ENCODE measurements at regions not wholly inside any gene's neighbourhood (a gene's known extent, or its start where the extent isn't known, plus 50 kb on each side); places are given as distances from the start of the nearest gene placed in this dataset.

DNA sequence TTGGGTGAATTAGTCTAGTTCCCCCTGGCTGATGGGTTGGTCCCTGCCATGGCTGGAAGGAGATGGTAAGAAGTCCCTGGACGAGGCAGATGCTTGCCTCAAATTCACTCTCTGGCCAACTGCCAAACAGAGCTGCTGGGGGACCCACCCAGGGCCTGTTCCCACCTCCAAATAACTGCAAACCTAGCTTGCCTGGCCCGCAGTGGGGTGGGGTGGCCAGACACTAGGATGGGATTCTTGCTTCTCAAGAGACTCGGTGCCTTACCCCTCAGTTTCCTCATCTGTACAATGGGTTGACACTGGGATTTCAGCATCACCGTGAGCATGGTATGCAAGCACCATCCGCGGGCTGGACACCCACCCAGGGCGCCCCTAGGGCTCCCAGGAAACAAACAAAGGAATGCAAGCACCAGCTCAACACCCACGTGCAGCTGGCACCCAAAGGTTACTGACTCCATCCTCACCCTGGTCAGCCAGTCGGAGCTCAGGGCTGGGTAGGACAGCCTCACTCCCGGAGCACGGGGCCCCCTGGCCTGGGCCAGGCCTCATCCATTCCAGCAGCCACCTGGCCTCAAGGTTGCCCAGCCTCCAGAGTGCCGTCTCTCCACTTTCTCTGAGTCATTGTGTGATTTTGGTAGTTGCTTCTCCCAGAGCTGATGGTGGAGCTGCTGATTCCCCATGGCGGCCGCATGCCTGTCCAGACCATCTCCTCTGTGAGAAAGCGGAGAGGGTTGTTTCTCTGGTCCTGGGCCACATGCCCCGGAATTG lies 205.2 kb upstream of the RTL1 start:
- DNase-seq (ENCODE audit: low read depth): no peak

DNA sequence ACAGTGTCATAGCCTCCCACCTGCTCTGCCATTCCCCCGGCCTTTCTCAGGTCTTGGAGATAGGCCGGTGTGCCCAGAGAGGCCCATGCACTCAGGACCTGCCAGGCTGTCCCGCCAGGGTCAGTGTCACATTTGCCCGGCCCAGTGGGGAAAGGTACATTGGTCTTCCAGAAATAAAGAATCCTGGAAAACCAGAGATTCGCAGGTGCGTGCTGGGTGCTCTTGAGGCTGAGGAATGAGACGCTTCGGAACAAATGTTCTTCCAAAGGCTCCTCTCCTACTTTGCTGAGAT lies 205.8 kb upstream of the RTL1 start:
- no peak for DNase-seq (ENCODE audit: low read depth)

GRCh38 chr14:101109981-101110728 lies 206.6 kb upstream of the RTL1 start:
- DNase-seq (ENCODE audit: low read depth): no peak

DNA sequence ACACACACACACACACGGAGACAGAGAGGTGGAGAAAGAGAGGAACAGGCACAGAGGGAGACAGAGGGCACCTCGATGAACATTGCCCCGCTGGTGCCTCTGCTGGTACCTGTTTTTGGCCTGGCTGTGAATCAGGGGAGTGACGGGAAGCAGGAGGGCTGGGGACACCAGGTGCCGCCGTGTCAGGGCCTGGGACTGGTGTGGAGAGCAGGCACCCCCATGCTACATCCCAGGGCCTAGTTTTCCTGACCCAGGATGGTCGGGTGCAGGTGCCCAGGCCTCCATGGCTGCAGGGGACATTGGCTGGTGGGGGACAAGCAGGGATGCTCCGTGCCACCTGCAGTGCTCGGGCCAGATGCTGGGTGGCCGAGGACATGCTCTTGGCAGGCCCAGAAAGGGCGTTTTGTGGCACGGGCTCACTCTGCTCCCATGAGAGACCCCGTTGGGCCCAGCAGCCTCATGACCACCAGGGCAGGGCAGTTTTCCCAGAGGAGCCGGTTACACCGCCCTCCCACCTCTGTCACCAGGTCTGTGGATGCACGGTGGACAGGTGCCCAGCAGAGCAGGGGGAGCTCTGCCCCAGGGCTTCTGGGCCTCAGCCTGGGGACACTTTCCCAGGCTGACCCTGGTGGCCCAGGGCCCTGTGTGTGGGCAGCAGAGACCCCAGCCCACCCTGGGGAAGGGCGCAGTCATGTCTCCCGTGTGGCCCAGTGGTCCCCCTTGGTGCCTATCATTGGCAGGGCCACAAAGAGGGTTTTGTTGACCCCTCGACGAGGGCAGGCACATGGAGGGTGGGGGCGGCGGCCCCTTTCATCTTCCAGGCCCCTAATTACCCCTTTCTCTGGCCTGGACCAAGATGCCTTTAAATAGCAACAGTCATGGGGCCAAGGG lies 207.5 kb upstream of the RTL1 start:
- no peak for DNase-seq (ENCODE audit: low read depth)

DNA sequence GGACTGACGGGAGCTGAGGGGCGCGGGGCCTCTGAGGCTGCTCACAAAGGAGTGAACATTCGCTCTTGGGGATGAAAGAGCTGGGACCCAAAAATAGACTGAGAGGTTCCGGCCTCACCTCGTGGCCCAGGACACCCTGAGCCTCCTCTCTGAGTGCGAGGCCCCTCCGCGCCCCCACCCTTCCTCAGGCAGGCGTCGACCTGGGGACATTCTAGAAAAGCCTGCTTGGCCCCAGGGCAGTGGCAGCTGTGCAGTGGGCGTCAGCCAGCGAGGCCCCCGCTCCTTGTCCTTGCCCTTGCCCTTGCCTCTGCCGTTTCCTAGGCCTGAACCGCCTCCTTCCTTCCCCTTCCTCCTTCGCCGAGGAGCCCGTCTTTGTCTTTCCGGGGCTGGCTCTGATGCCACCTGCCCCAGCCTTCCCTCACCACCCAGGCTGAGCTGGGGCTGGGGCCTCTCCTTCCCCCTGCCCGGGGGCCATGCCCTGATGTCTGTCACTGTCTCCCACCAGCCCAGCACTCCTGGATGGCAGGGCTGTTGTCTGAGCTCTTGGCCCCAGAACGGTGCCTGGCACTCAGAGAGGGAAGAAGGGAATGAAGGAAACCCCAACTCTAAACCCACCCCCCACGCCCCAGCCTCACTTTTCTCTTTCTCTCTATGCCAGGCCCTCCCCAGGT lies 208.2 kb upstream of the RTL1 start:
- DNase-seq (ENCODE audit: low read depth): no peak

DNA sequence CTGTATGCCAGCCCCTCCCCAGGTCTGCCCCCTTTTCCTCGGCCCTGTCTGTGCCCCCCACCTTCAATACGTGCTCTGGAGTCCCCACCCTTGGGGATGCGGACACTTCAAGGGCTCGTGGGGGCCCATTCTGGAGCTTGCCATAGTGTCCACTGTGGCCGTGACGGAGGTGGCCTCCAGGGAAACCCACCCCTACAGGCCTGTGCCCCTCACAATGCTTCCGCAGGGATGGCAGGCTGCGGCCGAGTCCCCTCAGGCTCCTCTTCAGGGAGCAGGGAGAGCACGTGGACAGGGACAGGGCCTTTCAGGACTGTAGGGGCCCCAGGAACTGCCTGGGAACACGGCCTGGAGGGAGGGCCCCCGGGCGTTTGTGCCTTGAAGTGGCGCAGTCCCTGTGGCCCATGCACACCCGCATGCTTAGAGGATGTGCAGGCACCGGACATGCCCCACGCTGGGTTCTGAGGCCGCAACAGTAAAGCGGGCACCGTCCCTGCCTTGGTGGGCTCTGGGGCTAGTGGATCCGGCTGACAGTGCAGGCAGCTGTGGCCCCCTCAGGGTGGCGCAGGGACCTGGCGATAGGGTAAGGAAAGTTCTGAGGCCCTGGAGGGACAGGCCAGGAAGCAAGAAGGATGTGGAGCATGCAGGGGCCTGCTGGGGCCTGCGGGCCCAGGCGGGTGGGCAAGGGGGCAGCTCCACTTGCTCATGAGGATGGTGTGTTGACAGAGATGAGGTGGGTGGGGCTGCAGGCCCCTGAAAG lies 209.0 kb upstream of the RTL1 start:
- DNase-seq (ENCODE audit: low read depth): no peak

GRCh38 chr14:101113108-101113612 lies 209.6 kb upstream of the RTL1 start:
- no peak for DNase-seq (ENCODE audit: low read depth)

- DNase-seq (ENCODE audit: low read depth): no peak
These were observed 210.6 kb upstream of the RTL1 start for GRCh38 chr14:101113835-101114725.

- no peak for DNase-seq (ENCODE audit: low read depth)
These were observed 211.4 kb upstream of the RTL1 start for GRCh38 chr14:101114726-101115515.

DNA sequence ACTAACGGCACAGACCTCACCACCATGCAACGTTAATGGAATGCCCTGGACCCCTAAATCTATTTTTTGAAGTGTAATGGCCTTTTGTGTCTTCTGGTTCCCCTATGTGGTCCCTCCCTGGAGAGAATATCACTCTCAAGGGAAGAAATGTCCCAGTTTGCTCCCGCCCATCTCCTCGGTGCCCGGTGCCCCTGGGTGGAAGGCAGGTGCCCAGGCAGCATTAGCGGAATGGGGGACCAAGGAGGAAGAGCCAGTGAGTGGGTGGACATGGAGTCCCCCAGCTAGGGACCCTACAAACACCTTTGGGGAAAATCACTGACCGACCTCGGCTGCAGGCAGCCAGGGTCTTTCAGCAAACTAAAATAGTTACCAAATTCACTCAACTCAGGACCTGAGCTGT lies 212.1 kb upstream of the RTL1 start:
- no peak for DNase-seq (ENCODE audit: low read depth)

DNA sequence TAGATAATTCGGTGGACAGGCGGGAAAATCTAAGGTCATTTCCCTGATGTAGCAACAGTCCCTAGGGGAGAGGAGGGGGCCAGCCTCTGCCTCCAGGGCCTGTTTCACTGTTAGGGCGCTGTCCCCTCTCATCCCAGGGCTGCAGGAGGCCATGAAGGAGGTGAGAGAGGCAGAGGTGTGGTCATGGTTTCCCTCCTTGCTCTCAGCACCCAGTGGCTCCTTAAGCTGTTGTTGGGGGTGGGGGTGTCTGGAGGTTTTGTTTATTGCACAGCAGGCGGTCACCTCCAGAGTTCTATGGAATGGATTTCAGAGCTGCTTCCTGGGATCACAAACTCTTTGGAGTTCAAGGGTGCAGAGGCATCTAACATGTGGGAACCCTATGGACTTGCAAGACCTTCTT lies 212.5 kb upstream of the RTL1 start:
- no peak for DNase-seq (ENCODE audit: low read depth)

GRCh38 chr14:101116486-101117130 lies 213.1 kb upstream of the RTL1 start:
- no peak for DNase-seq (ENCODE audit: low read depth)

DNA sequence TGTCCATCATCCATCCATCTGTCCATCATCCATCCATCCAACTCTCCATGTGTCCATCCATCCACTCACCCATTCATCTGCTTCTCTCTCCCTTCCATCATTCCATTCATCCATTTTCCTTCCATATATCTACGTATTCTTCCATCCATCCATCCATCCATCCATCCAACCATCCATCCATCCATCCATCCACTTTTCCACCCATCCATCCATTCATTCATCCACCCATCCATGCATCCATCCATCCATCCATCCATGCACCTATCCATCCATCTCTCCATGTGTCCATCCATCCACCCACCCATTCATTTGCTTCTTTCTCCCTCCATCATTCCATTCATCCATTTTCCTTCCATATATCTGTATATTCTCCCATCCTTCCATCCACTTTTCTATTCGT lies 214.0 kb upstream of the RTL1 start:
- no peak for DNase-seq (ENCODE audit: low read depth)

- no peak for DNase-seq (ENCODE audit: low read depth)
These were observed 214.7 kb upstream of the RTL1 start for GRCh38 chr14:101118233-101118632.

DNA sequence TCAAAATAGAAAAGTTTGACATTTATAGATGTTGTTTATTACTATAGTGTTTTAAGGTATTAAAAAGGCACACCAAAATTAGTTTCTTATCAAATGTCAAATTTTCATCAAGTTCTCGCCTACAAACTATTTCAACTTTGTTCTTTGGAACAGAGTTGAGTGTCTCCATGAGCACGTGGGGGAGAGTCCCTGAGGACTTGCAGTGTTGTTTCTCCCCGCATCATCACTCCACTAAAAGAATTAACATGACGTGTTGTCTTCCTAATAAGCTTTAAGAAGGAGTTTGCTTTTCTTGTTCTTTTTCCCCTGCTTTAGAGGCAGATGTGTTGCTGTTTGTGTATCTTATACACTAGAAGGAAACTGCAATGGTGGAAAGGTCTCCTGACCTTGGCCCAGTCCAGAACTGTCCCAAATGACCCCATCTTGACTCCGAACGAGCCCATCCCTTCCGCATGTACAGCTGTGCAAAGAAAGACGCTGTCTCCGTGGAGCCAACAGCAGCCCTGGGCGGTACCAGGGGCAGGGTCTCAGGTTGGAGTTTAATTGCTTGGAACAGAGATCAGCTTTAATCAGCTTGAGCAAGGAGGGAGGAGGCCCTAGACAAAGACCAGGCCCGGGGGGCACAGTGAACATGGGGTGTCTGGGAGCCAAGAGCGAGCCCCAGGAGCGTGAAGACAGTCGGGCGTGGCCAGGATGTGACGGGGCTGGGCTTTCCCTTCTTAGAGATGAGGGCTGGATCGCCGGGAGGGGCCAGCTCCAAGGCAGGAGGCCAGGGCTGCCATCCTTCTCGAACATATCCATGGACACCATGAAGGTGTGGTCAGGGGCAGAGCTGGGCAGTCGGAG lies 215.4 kb upstream of the RTL1 start:
- no peak for DNase-seq (ENCODE audit: low read depth)

- no peak for DNase-seq (ENCODE audit: low read depth)
These were observed 216.5 kb upstream of the RTL1 start for GRCh38 chr14:101119830-101120571.
